WTC11 (cell line): ENCODE measurements at regions not wholly inside any gene's neighbourhood (a gene's known extent, or its start where the extent isn't known, plus 50 kb on each side); places are given as distances from the start of the nearest gene placed in this dataset.

Experiments used
- FOXJ3 ChIP-seq: sonication (generic); formaldehyde crosslinking; IDR thresholded peaks from 2 replicates; pipeline ENCODE4 v1.9.0; 2021; ENCODE audit warnings: missing genetic modification reagents, mild to moderate bottlenecking, borderline replicate concordance
- NR2C2 ChIP-seq: sonication (generic); formaldehyde crosslinking; IDR thresholded peaks from 2 replicates; pipeline ENCODE4 v1.8.0; 2022; ENCODE audit warnings: mild to moderate bottlenecking, missing genetic modification reagents
- ZNF317 ChIP-seq: sonication (generic); formaldehyde crosslinking; IDR thresholded peaks from 2 replicates; pipeline ENCODE4 v1.8.1; 2023; ENCODE audit warnings: low read depth, mild to moderate bottlenecking, moderate library complexity, missing genetic modification reagents, borderline replicate concordance
- TF ChIP-seq, protein P1 (sequence below): fragments of 200-600 bp; IDR thresholded peaks from 2 replicates; pipeline ENCODE4 v1.8.0; 2022; ENCODE audit warnings: antibody characterized with exemption
- TF ChIP-seq, protein P2 (sequence below): fragments of 250-450 bp; sonication (Bioruptor Pico); conservative IDR thresholded peaks from 2 replicates; pipeline ENCODE4 v1.9.0; 2021; ENCODE audit warnings: mild to moderate bottlenecking
- TF ChIP-seq, protein P3 (sequence below): sonication (generic); formaldehyde crosslinking; IDR thresholded peaks from 2 replicates; pipeline ENCODE4 v1.8.1; 2023; ENCODE audit warnings: mild to moderate bottlenecking, missing genetic modification reagents
- TF ChIP-seq, protein P4 (sequence below): sonication (generic); formaldehyde crosslinking; IDR thresholded peaks from 2 replicates; pipeline ENCODE4 v1.8.1; 2023; ENCODE audit warnings: mild to moderate bottlenecking, missing genetic modification reagents, moderate library complexity

DNA sequence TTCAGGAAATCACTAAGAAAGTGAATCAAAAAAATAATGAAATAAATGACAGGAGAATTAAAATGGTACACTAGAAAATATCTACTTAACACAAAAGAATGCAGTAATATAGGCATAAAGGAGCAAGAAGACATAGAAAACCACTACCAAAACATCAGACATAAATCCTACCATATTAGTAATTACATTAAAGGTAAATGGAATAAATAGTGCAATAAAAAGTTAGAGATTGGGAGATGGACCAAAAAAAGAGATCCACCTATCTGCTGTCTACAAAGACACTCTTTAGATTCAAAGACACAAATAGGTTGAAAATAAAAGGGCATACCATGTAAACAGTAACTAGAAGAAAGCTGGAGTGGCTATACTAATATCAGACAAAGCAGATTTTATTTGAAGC, 167.0 kb upstream of the SAMSN1 start:
- TF ChIP-seq, protein P1, sequence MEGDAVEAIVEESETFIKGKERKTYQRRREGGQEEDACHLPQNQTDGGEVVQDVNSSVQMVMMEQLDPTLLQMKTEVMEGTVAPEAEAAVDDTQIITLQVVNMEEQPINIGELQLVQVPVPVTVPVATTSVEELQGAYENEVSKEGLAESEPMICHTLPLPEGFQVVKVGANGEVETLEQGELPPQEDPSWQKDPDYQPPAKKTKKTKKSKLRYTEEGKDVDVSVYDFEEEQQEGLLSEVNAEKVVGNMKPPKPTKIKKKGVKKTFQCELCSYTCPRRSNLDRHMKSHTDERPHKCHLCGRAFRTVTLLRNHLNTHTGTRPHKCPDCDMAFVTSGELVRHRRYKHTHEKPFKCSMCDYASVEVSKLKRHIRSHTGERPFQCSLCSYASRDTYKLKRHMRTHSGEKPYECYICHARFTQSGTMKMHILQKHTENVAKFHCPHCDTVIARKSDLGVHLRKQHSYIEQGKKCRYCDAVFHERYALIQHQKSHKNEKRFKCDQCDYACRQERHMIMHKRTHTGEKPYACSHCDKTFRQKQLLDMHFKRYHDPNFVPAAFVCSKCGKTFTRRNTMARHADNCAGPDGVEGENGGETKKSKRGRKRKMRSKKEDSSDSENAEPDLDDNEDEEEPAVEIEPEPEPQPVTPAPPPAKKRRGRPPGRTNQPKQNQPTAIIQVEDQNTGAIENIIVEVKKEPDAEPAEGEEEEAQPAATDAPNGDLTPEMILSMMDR = no peak
- TF ChIP-seq, protein P2, sequence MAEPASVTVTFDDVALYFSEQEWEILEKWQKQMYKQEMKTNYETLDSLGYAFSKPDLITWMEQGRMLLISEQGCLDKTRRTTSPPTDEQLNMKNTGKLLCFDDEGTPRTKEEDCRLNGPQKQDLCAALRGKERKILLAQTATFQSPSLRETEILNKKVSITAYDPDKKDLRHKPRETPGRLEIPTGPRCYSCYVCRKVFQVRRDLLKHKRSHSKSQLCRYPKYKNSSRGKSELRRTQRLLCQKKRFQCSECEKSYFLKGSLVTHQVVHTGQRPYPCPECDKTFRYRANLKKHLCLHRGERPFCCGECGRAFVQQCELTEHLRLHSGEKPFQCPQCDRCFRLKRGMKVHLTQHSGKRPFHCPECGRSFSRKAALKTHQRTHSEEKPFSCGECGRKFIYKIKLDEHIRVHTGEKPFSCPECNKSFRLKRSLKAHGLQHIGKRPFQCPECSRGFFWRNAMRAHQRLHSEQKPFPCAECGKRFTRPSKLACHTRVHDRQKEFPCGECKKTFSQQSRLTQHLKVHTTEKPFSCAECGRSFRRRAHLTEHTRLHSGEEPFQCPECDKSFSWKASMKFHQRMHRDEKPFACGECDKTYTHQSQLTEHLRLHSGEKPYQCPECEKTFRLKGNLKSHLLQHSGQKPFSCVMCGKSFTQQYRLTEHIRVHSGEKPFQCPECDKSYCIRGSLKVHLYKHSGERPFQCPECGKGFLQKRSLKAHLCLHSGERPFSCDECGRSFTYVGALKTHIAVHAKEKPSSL = no peak
- TF ChIP-seq NR2C2 (CRISPR knock-in tag) (no peak), FOXJ3 (CRISPR knock-in tag) (no peak), ZNF317 (CRISPR knock-in tag) (no peak)
- TF ChIP-seq, protein P3, sequence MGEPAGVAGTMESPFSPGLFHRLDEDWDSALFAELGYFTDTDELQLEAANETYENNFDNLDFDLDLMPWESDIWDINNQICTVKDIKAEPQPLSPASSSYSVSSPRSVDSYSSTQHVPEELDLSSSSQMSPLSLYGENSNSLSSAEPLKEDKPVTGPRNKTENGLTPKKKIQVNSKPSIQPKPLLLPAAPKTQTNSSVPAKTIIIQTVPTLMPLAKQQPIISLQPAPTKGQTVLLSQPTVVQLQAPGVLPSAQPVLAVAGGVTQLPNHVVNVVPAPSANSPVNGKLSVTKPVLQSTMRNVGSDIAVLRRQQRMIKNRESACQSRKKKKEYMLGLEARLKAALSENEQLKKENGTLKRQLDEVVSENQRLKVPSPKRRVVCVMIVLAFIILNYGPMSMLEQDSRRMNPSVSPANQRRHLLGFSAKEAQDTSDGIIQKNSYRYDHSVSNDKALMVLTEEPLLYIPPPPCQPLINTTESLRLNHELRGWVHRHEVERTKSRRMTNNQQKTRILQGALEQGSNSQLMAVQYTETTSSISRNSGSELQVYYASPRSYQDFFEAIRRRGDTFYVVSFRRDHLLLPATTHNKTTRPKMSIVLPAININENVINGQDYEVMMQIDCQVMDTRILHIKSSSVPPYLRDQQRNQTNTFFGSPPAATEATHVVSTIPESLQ (CRISPR knock-in tag) = no peak
- TF ChIP-seq, protein P4, sequence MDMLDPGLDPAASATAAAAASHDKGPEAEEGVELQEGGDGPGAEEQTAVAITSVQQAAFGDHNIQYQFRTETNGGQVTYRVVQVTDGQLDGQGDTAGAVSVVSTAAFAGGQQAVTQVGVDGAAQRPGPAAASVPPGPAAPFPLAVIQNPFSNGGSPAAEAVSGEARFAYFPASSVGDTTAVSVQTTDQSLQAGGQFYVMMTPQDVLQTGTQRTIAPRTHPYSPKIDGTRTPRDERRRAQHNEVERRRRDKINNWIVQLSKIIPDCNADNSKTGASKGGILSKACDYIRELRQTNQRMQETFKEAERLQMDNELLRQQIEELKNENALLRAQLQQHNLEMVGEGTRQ (CRISPR knock-in tag) = no peak
